ENCODE measurements at regions not wholly inside any gene's neighbourhood (a gene's known extent, or its start where the extent isn't known, plus 50 kb on each side); places are given as distances from the start of the nearest gene placed in this dataset.

DNA sequence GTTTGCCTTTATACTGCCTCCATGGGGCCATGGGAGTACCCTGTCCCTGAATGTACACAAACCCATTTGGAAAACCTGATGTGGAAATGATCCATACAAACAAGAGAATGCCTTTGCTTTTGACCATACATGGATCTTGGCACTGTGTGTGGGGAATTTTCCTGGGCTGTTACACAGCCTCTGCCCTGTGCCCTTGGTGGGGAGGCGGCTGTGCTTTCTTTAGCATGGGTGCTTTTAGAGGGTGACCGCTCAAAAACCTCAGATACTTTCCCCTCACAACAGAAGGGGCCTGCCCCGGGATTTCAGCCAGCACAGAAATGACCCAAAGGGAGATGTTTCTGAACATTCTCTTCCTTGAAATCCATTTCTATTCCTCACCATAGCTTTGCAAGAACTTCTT is 194.8 kb downstream of the LMO4 start:
- ATAC-seq = no peak
- Histone ChIP-seq H3K27me3 (ENCODE audit: control insufficient read depth in 2 of 2, insufficient read depth in 2 of 2, low read length in 2 of 2) (no peaks in the 10 kb centered on the region), H3K36me3 (ENCODE audit: control insufficient read depth in 2 of 3, insufficient read depth in 3 of 3, low read length in 3 of 3) (no peaks in the 10 kb centered on the region), H3K27ac (ENCODE audit: low read depth, low read length) (no peak overlapping the region), H3K9me3 (ENCODE audit: control insufficient read depth in 2 of 3, low read length in 3 of 3) (no peaks in the 10 kb centered on the region), H3K4me3 (ENCODE audit: low read length) (no peak overlapping the region), H3K4me1 (ENCODE audit: control insufficient read depth in 2 of 2, insufficient read depth in 2 of 2, low read length in 2 of 2) (no peaks in the 10 kb centered on the region)
- intact Hi-C loops (cut with micrococcal nuclease) = no loop called here
- DNase-seq = no peak
- H3K4me3 Mint-ChIP-seq = no peak overlapping the region
- POLR2A ChIA-PET = no interaction called here
- H3K9me3 Mint-ChIP-seq = peaks cover 0 to 7% (median 2%) of the 10 kb centered on the region in 11 donors
- H3K27me3 Mint-ChIP-seq = peaks cover 3 to 14% (median 12%) of the 10 kb centered on the region in 5 donors
- H3K27ac Mint-ChIP-seq = no peak overlapping the region
- no peaks in the 10 kb centered on the region for H3K4me1 Mint-ChIP-seq
- CTCF ChIA-PET = no interaction called here
- H3K36me3 Mint-ChIP-seq = no peaks in the 10 kb centered on the region

- Mint-ChIP-seq H3K27me3 (peaks cover 3 to 14% (median 12%) of the 10 kb centered on the region in 5 donors), H3K27ac (no peak overlapping the region)
- ATAC-seq = no peak
Measured at GRCh38 chr1:87524021-87524754, 195.5 kb downstream of the LMO4 start.

DNA sequence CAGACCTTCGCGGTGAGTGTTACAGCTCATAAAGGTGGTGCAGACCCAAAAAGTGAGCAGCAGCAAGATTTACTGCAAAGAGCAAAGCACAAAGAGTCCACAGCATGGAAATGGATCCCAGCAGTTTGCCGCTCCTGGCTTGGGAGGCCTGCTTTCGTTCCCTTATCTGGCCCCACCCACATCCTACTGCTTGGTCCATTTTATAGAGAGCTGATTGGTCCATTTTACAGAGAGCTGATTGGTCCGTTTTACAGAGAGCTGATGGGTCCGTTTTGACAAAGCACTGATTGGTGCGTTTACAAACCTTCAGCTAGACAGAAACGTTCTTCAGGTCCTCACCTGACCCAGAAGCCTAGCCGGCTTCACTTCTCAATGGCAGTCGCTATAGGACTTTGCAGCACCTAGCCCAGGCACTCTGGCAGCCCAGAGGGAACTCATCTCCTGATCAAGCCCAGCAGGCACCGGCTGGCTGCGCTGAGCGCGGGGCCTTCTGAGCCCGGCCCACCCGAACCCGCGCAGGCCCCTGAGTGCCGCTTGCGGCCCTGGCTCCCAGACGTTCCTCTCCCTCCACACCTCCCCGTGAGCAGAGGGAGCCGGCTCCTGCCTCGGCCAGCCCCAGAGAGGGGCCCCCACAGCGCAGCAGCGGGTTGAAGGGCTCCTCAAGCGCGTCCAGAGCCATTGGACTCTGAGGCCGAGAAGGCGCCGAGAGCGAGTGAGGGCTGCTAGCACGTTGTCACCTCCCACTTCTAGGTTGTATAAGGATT is 200.3 kb downstream of the LMO4 start:
- POLR2A ChIA-PET = no interaction called here
- peaks cover 0 to 4% (median under 1%) of the 10 kb centered on the region in 11 donors for H3K9me3 Mint-ChIP-seq
- H3K27me3 Mint-ChIP-seq = peaks cover 5 to 10% (median 8%) of the 10 kb centered on the region in 5 donors
- Histone ChIP-seq H3K27me3 (ENCODE audit: control insufficient read depth in 2 of 2, insufficient read depth in 2 of 2, low read length in 2 of 2) (no peaks in the 10 kb centered on the region), H3K4me1 (ENCODE audit: control insufficient read depth in 2 of 2, insufficient read depth in 2 of 2, low read length in 2 of 2) (no peaks in the 10 kb centered on the region), H3K9me3 (ENCODE audit: control insufficient read depth in 2 of 3, low read length in 3 of 3) (no peaks in the 10 kb centered on the region), H3K36me3 (ENCODE audit: control insufficient read depth in 2 of 3, insufficient read depth in 3 of 3, low read length in 3 of 3) (no peaks in the 10 kb centered on the region), H3K27ac (ENCODE audit: low read depth, low read length) (no peak overlapping the region), H3K4me3 (ENCODE audit: low read length) (no peak overlapping the region)
- CTCF ChIA-PET = no interaction called here
- ATAC-seq = peak; percentile 12
- H3K27ac Mint-ChIP-seq = no peak overlapping the region
- intact Hi-C loops (cut with micrococcal nuclease) = no loop called here
- DNase-seq = no peak
- H3K4me3 Mint-ChIP-seq = no peak overlapping the region
- no peaks in the 10 kb centered on the region for H3K36me3 Mint-ChIP-seq
- no peaks in the 10 kb centered on the region for H3K4me1 Mint-ChIP-seq

More at GRCh38 chr1:87524021-87524754, 195.5 kb downstream of the LMO4 start:
- POLR2A ChIA-PET = no interaction called here
- intact Hi-C loops (cut with micrococcal nuclease) = no loop called here
- Histone ChIP-seq H3K36me3 (ENCODE audit: control insufficient read depth in 2 of 3, insufficient read depth in 3 of 3, low read length in 3 of 3) (no peaks in the 10 kb centered on the region), H3K4me1 (ENCODE audit: control insufficient read depth in 2 of 2, insufficient read depth in 2 of 2, low read length in 2 of 2) (no peaks in the 10 kb centered on the region), H3K27me3 (ENCODE audit: control insufficient read depth in 2 of 2, insufficient read depth in 2 of 2, low read length in 2 of 2) (no peaks in the 10 kb centered on the region), H3K4me3 (ENCODE audit: low read length) (no peak overlapping the region), H3K27ac (ENCODE audit: low read depth, low read length) (no peak overlapping the region), H3K9me3 (ENCODE audit: control insufficient read depth in 2 of 3, low read length in 3 of 3) (no peaks in the 10 kb centered on the region)
- CTCF ChIA-PET = no interaction called here
- no peak for DNase-seq
- Mint-ChIP-seq H3K9me3 (peaks cover 0 to 7% (median 2%) of the 10 kb centered on the region in 11 donors), H3K4me3 (no peak overlapping the region), H3K4me1 (no peaks in the 10 kb centered on the region), H3K36me3 (no peaks in the 10 kb centered on the region)

DNA sequence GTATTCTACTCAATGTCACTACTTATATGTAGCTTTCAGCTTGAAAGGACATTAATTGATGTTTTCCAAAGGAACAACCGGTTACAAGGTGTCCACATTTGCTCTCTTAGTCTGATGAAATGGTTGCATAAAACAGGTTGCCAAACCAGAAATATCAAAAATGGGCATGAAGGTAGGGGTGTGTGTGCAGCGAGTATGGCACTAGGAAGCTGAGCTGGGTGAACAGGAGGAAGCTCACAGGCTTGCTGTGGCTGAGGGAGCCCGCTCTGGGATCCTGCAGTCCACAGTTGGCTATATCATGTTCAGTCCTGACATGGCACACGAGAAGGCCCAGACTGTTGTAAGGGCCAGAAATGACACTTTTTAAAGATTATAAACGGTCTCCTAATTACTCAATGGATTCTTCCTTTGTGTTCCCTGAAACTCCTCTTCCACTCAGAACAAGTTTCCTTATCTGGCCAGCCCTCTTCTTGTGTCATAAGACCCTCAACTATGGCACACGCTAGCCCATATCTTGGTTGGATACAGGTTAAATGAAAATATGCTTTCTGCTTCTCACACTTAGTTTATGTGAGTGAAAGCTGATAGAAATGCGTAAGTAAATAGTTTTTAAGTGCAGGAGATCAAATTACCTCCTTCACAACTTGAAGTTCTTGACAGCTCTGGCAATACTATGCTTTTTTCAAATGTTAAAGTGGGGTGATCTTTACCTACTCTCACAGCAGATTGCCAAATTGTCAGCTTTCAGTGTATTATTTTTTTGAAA is 201.5 kb downstream of the LMO4 start:
- ATAC-seq = no peak
- no peak overlapping the region for H3K27ac Mint-ChIP-seq
- POLR2A ChIA-PET = no interaction called here
- peaks cover 0 to 8% (median 5%) of the 10 kb centered on the region in 5 donors for H3K27me3 Mint-ChIP-seq
- no peaks in the 10 kb centered on the region for H3K4me1 ChIP-seq (ENCODE audit: control insufficient read depth in 2 of 2, insufficient read depth in 2 of 2, low read length in 2 of 2)
- no peaks in the 10 kb centered on the region for H3K9me3 ChIP-seq (ENCODE audit: control insufficient read depth in 2 of 3, low read length in 3 of 3)
- H3K4me3 Mint-ChIP-seq = no peak overlapping the region
- CTCF ChIA-PET = no interaction called here
- no peak for DNase-seq
- no peak overlapping the region for H3K27ac ChIP-seq (ENCODE audit: low read depth, low read length)
- H3K27me3 ChIP-seq (ENCODE audit: control insufficient read depth in 2 of 2, insufficient read depth in 2 of 2, low read length in 2 of 2) = no peaks in the 10 kb centered on the region
- H3K4me3 ChIP-seq (ENCODE audit: low read length) = no peak overlapping the region
- H3K36me3 ChIP-seq (ENCODE audit: control insufficient read depth in 2 of 3, insufficient read depth in 3 of 3, low read length in 3 of 3) = no peaks in the 10 kb centered on the region
- H3K9me3 Mint-ChIP-seq = peaks cover 0 to 7% (median 1%) of the 10 kb centered on the region in 11 donors
- intact Hi-C loops (cut with micrococcal nuclease) = no loop called here
- H3K4me1 Mint-ChIP-seq = no peaks in the 10 kb centered on the region
- no peaks in the 10 kb centered on the region for H3K36me3 Mint-ChIP-seq

- no peak for DNase-seq
- ChIA-PET CTCF (no interaction called here), POLR2A (no interaction called here)
- H3K27ac ChIP-seq (ENCODE audit: low read depth, low read length) = no peak overlapping the region
- H3K27ac Mint-ChIP-seq = no peak overlapping the region
- no peak overlapping the region for H3K4me3 Mint-ChIP-seq
- no peak overlapping the region for H3K4me3 ChIP-seq (ENCODE audit: low read length)
- H3K9me3 ChIP-seq (ENCODE audit: control insufficient read depth in 2 of 3, low read length in 3 of 3) = no peaks in the 10 kb centered on the region
- no peak for ATAC-seq
- intact Hi-C loops (cut with micrococcal nuclease) = no loop called here
- no peaks in the 10 kb centered on the region for H3K36me3 ChIP-seq (ENCODE audit: control insufficient read depth in 2 of 3, insufficient read depth in 3 of 3, low read length in 3 of 3)
- H3K4me1 ChIP-seq (ENCODE audit: control insufficient read depth in 2 of 2, insufficient read depth in 2 of 2, low read length in 2 of 2) = no peaks in the 10 kb centered on the region
- H3K27me3 Mint-ChIP-seq = peaks cover 0 to 8% (median 5%) of the 10 kb centered on the region in 5 donors
- H3K4me1 Mint-ChIP-seq = no peaks in the 10 kb centered on the region
- no peaks in the 10 kb centered on the region for H3K36me3 Mint-ChIP-seq
- H3K9me3 Mint-ChIP-seq = peaks cover 0 to 9% (median 2%) of the 10 kb centered on the region in 11 donors
- no peaks in the 10 kb centered on the region for H3K27me3 ChIP-seq (ENCODE audit: control insufficient read depth in 2 of 2, insufficient read depth in 2 of 2, low read length in 2 of 2)
Measured at GRCh38 chr1:87535551-87535950, 206.9 kb downstream of the LMO4 start.

DNA sequence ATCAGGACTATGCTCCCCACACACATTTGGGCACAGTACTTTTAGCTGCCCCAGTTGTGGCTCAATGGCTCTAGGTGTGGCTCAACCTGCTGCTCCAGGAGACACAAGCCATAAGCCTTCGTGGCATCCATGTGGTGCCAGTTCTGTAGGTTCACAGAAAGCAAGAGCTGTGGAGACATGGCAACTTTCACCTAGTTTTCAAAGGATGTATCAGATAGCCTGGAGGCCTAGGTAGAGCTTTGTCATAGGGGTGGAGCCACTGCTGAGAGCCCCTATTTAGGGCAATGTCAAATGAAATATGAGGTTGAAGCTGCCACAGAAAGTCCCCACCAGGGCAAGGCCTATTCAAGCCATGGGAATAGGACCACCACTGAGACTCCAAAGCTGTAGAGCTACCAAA is 210.5 kb downstream of the LMO4 start:
- no peak for ATAC-seq
- Histone ChIP-seq H3K4me3 (ENCODE audit: low read length) (no peak overlapping the region), H3K27ac (ENCODE audit: low read depth, low read length) (no peak overlapping the region), H3K36me3 (ENCODE audit: control insufficient read depth in 2 of 3, insufficient read depth in 3 of 3, low read length in 3 of 3) (no peaks in the 10 kb centered on the region), H3K9me3 (ENCODE audit: control insufficient read depth in 2 of 3, low read length in 3 of 3) (peaks cover 0 to 5% (median 0%) of the 10 kb centered on the region in 3 experiments), H3K27me3 (ENCODE audit: control insufficient read depth in 2 of 2, insufficient read depth in 2 of 2, low read length in 2 of 2) (no peaks in the 10 kb centered on the region), H3K4me1 (ENCODE audit: control insufficient read depth in 2 of 2, insufficient read depth in 2 of 2, low read length in 2 of 2) (no peaks in the 10 kb centered on the region)
- peaks cover 0 to 8% (median 3%) of the 10 kb centered on the region in 5 donors for H3K27me3 Mint-ChIP-seq
- no peaks in the 10 kb centered on the region for H3K4me1 Mint-ChIP-seq
- no peak overlapping the region for H3K4me3 Mint-ChIP-seq
- no peak for DNase-seq
- H3K36me3 Mint-ChIP-seq = peaks cover 0 to 14% (median 0%) of the 10 kb centered on the region in 5 donors
- POLR2A ChIA-PET = no interaction called here
- intact Hi-C loops (cut with micrococcal nuclease) = no loop called here
- peaks cover 7 to 38% (median 19%) of the 10 kb centered on the region in 11 donors for H3K9me3 Mint-ChIP-seq
- CTCF ChIA-PET = no interaction called here
- no peak overlapping the region for H3K27ac Mint-ChIP-seq
